ENCODE measurements at regions not wholly inside any gene's neighbourhood (a gene's known extent, or its start where the extent isn't known, plus 50 kb on each side); places are given as distances from the start of the nearest gene placed in this dataset.

- TF ChIP-seq CTCF (IDR thresholded peaks at IDR 0.05) (no peak), POLR2A (IDR thresholded peaks at IDR 0.05) (no peak), POLR2AphosphoS5 (IDR thresholded peaks at IDR 0.05) (no peak)
Observed at GRCh38 chr13:107531180-107531579, 684.2 kb downstream of the LIG4 start.
